Posterior cingulate gyrus (tissue), 11 donors: ENCODE measurements at regions not wholly inside any gene's neighbourhood (a gene's known extent, or its start where the extent isn't known, plus 50 kb on each side); places are given as distances from the start of the nearest gene placed in this dataset.

ENCODE experiments used
- DNase-seq, 10 donors: peaks; one replicate each; pipeline versions ENCODE4 v3.0.0 to v3.0.0-alpha.2; 2020 to 2021; ENCODE audit warnings: mixed read lengths in 3 of 10
- intact Hi-C: fragments of 100-400 bp; cut with DNase I; formaldehyde crosslinking; loops from one replicate; pipeline ENCODE4 v1.15.1; 2023

DNA sequence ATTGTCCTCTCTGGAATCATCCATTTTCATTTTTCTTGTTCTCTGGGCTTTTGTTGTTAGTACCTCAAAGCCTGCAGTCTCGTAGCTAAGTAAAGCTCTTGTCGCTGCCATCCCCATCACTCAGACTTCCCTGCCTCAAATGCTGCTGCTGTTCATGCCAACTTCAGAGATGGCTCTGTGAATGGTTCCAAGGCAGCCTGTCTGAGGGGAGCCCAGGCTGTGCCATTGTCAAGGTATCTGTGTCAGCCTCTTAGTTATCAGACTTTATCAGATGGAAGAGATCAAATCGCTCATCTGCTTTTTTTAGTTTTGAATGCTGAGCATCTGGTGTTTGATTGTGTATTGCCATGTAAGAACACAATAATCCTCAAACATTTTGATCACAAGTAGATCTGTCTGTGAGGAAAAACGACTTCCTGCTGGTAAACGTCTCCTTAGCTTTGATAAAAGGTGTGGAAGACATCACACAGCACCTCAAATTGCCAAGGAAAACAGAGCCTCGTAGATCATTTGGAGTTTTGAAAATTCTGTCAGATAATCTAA, 304.2 kb upstream of the ZC3H12C start:
- intact Hi-C loops = no loop called here
- DNase-seq = no peak

DNA sequence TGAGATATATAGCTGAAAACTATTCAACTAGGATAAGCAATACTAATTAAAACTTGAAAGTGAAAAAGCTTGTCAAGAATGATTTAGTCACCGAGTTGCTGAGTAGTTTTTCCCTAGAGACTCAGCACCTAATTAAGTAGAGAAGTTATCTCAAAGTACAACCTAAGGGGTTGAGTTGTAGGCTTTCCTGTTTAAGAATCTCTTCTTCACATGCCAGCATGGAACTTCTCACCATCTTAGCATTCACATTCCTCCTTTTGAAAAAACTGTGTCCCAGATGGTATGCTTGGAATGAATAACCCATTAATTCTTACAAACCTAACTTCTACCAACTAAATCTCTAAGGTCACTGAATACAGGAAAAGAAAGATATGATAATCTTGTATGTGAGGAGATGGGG, 303.3 kb upstream of the ZC3H12C start:
- no peak for DNase-seq
- intact Hi-C loops = no loop called here

DNA sequence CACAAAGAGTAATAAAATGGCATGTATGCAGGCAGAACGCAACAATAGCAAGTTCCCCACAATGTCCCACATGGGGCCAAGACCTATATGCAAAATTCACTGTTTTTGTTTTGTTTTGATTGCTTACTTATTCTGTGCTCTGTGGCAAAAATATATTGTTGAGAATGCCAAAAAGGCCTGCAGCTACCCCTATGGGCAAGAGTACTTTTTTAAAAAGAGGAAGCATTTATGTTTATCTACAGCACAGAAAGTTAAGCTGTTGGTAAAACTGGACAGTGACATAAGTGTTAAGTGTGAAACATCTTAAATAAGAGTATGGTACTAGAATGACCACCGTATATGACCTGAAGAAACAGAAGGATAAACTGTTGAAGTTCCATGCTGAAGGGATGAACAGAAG, 301.9 kb upstream of the ZC3H12C start:
- intact Hi-C loops = no loop called here

DNA sequence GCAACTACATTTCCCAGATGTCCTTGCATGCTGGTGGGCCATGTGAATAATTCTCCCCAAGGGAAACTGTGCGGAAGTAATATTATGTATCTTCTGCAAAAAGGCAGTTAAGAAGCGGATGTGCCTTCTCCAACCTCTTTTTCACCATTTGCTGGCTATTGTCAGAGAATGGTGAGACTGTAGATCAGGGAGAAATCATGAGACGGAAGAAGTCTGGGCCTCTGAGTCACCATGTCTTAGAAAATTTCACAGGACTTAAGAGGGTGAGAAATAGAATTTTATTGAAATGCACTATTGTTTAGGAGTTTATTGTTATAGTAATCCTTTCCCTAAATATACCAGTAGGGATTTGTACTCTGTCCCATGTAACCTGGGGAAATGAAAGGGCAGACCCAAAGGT, 298.7 kb upstream of the ZC3H12C start:
- intact Hi-C loops = no loop called here
- DNase-seq = no peak

More for the DNA sequence above, 301.9 kb upstream of the ZC3H12C start:
- no peak for DNase-seq

DNA sequence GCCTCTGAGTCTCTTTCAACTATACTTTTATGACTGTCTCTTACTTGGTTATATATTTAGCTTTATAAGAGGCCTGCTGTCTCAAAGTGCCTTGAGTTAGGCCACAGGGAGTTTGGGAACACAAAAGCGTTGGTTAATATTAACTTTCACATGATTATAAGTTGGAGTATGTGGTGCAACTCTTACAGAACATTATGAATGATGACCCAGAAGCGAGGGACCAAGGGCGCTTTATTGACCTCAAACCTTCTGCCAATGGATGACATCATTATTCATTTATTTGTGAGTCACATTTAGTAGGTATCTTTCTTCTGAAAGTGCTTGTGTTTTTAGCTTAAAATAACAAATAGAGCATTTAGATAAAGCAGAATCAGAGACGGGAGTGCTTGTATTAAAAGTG, 298.0 kb upstream of the ZC3H12C start:
- intact Hi-C loops = no loop called here
- no peak for DNase-seq

DNA sequence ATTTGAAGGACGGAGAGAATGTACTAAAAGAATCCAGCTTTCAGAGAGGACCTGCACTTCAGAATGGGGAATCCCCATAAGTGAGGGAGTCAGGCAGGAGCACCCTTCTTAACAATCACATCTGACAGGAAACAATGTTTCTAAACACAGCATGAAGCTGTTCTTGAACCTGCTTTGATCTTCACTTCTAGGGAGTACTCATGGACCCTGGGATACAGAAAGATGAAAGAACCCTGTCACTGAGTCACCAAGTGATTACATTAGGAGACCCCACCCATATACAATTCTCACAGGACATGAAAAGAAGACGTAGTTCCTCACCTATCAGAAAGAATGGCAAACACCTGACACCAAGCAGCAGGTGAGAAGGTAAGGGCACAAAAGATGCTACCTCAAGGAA, 296.9 kb upstream of the ZC3H12C start:
- intact Hi-C loops = no loop called here
- DNase-seq = no peak

DNA sequence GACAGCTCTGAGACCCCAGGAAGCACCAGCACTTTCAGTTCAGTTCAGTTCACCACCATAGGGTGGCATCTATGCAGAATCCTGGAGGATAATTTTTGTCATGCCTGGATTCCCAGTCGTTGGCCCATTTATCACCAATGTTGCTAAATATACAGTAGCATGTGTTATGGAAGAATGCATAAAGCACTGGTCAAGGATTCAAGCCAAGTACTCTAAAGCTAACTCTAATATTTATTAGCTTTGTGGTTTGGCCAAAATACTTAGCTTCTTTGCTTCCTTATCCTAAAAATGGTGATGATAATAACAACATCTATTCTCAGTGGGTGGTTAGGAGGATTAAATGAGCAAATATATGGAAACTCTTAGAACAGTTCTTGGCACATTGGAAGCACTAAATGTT, 294.7 kb upstream of the ZC3H12C start:
- intact Hi-C loops = no loop called here
- DNase-seq = no peak

DNA sequence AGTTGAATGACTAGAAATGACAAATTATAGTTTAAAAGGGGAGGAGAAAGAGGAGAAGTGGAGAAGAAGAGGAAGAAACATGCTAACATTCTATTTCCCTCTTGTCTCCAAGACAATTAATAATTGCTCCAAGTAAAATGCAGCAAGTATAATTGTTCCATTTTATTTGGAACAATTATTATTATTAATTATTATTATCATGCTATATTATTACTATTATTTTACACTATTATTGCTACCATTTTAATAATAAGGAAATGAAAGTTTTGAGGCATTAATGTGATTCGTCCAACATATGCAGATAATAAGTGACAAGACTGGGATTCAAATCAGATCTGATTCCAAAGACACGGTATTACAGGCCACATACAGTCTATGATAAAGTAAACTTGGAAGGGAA, 293.6 kb upstream of the ZC3H12C start:
- intact Hi-C loops = no loop called here

DNA sequence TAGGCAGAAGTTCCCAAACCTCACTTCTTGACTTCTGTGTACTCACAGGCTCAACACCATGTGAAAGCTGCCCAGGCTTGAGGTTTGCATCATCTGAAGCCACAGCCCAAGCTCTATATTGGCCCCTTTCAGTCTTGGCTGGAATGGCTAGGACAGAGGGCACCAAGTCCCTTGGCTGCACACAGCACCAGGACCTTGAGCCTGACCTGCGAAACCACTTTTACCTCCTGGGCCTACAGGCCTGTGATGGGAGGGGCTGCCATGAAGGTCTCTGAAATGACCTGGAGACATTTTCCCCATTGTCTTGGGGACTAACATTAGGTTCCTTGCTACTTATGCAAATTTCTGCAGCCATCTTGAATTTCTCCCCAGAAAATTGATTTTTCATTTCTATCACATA, 288.3 kb upstream of the ZC3H12C start:
- DNase-seq = peak in 2 of 10 donors; percentile 59 to 71
- intact Hi-C loops = no loop called here

More for the DNA sequence above, 293.6 kb upstream of the ZC3H12C start:
- DNase-seq = no peak

DNA sequence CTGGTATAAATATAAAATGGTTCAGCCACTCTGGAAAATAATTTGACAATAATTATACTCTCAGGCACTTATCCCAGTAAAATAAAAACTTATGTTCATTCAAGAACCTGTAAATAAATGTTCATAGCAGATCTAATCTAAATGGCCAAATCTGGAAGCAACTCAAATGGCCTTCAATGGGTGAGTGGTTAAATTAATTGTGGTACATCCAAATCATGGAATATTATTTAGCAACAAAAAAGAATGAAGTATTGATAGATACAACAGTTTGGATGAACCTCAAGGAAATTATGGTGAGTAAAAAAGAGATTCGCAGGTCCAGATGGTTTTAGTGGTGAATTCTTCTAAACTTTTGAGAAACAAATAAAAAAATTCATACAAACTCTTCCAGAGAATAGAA, 287.0 kb upstream of the ZC3H12C start:
- no peak for DNase-seq
- intact Hi-C loops = no loop called here

DNA sequence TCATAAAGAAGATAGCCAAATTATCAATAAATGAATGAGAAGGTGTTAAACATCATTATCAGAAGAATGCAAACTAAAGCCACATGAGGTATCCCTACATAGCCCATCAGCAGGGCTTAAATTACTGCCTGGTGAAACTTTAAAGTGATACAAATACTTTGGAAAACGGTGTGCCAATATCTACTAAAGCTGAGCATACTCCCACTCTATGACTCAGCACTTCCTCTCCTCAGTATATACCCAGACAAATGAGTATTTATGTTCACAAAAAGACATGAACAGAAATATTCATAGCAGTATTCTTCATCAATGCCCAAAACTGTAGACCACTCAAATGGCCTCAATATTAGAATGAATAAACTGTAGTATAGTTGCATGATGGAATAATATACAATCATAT, 284.6 kb upstream of the ZC3H12C start:
- intact Hi-C loops = no loop called here
- no peak for DNase-seq

DNA sequence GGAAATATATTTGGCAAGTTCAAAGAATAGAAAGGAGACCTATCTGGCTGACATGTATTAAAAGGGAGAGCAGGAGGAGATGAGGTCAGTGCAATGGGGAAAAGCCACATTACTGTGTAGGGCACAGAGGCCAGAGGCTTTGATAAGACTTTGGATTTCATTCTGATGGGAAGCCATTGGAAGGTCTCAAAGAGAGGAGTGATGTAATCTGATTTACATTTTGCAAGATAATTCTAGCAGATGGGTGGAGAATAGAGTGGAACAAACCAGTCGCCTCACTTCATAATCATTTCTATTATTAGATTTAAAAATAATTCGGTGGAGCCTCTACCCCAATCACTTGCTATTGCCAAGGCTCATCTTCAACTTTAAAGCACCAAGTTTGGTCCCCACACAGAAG, 278.4 kb upstream of the ZC3H12C start:
- no peak for DNase-seq
- intact Hi-C loops = no loop called here

DNA sequence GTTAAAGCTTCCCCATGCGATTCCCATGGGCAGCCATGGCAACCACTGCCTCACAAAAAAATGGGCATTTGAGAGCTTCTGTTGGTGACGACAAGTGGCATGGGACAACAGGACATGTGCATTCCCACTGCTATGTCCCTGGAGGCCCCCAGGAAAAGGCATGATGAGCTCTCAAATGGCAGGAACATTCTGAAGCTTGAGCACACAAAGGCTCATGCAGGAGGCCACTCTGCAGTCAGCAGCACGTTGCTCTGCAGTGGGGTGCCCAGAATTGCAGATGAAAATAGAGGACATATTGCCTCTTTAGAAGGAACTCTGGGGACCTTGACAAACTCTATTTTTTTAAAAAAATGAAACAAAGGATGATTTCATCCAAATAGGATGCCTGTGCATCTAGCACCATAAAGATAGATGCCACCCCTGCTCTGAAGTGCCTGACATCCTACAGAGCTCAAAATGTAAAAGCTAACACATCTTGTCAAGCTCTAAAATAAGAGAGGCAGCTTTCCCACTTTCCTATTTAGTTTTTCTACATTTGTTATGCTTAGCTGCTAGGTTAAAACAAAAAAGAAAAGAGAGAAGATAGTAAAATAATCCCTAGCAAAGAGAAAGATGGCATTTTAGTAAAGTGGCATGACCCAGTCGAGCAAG, 277.6 kb upstream of the ZC3H12C start:
- DNase-seq = peak in 6 of 10 donors; percentile 17 to 83 (median 48)
- intact Hi-C loops = no loop called here

DNA sequence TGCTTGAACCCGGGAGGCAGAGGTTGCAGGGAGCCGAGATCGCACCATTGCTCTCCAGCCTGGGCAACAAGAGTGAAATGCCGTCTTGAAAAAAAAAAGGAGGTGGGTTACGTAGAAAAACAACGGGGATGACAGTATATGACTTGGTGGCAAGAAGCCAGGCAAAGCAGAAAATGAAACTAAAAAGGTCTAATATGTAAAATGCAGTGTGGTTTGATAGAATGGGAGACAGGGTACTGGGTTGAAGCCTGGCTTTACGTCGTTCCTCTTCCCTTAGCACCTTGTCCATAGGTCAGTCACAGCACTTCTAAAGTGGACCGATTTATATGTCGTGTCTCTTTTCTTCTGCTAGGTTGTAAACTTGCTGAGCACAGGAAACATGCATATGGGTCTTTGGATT, 274.9 kb upstream of the ZC3H12C start:
- intact Hi-C loops = no loop called here
- DNase-seq = no peak

DNA sequence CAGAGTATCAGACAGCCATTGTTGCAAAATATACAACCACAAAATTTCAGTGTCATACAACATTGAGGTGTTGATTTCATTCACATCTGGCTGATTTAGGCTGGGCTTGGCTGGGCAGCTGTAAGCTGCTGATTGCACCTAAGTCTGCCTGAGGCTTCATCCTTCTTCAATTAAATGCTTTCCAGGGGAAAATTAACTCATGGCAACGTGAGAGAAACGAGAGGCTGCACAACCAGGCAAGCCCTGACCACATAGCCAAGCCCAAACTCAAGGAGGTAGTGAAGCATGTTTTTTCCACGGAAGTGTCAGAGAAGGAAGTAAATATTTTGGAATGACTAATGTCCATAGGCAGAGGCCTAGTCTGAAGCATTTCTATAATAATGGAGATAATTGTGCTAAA, 273.8 kb upstream of the ZC3H12C start:
- intact Hi-C loops = no loop called here
- DNase-seq = no peak

DNA sequence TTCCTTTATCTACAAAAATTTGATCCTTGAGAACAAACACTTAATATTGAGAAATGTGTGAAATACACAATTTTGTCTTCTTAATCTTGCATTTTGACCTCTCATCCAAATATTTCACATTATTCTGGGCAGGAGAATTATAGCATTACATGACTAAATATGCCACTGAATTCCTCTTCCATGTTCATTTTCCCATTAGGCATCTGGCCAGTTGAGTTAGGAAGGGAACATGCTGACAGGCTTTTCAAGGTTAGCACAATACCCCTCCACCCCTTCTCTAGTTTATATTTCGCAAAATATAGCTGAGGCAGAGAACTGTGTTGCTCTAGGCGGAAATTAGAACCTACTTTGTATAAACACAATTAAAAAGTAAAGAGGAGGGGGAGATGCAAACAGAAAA, 271.7 kb upstream of the ZC3H12C start:
- intact Hi-C loops = no loop called here
- no peak for DNase-seq

DNA sequence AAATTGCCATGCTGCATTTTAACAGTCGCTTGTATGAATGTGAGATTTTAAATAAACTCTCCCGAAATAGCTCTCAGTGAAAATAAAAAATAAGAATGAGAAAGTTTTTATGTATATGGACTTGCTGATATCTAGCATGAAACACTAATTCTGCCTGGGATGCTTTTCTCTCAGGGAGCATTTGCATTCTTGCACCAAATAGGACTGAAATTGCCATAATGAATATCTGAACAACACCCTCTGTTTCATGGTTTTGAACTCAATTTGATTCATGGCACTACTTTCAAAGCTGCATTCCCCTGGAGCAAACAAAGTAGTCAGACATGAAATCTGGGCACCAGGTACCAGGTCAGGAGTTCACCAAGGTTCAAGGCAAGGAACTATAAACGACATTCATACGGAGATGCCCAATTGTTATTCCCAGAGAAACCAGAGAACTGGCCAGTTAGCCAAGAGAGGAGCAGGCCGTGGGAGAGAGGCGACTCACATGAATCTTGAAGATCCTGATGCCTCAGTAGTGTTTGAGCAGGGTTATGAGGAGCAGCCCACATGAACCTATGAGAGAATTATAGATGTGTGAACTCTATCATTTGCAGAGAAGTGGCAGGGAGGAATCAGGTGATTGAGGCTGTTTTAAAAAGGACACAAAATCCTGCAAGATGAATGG, 270.6 kb upstream of the ZC3H12C start:
- intact Hi-C loops = no loop called here

DNA sequence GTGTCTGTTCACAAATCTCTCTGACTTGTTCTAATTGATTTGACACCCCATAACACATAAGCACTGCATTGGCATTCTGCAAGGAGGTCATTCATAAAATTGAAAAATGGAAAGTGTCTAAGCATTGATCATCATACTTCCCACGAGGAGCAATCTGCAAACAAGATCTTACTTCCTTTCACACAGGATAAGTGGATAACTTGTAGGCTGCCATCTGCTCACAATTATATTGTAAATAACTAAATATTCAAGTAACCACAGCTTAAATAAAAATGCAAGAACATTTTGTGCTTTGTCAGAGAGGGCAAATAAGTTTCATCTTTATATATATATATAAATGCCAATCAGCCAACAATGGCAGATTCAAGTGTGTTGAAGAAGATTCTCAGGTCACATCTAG, 264.8 kb upstream of the ZC3H12C start:
- no peak for DNase-seq
- intact Hi-C loops = no loop called here

More for the DNA sequence above, 270.6 kb upstream of the ZC3H12C start:
- no peak for DNase-seq

DNA sequence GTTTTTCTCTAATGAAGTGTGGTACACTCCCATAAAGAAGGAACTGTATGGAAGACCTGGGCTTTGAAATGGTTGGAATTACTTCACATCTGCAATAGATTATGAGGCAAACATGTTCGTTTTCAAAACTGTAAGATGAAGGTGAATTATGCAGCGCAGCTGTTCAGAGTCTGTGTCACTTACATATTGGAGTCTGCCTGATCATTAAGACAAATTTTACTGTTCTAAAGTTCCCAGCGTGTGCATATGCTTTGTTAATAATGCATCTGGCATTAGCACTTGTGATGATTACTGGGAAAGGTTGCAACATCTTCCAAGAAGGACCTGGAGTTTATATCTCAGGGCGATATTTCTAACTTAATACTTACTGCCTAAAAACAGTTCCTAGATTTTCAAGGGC, 255.2 kb upstream of the ZC3H12C start:
- no peak for DNase-seq

DNA sequence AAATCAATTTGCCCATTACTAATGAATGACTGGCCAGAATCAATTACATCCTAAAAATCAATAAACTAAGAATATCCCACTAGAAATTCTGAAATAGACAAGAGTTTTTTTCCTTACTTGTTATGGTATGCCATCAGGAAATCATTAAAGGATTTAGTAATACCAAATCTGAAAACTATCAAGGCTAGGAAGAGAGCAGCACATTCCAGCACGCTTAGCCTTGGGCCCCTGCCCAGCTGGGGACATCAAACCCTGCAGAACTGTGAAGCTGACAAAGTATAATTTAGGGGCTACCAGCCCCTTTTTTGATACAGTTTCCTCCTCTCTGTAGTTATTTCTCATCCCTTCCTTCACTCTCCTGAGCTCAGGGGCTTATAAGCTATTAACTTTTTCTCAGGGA, 247.8 kb upstream of the ZC3H12C start:
- DNase-seq = no peak
- intact Hi-C loops = no loop called here

More for the DNA sequence above, 255.2 kb upstream of the ZC3H12C start:
- intact Hi-C loops = no loop called here

DNA sequence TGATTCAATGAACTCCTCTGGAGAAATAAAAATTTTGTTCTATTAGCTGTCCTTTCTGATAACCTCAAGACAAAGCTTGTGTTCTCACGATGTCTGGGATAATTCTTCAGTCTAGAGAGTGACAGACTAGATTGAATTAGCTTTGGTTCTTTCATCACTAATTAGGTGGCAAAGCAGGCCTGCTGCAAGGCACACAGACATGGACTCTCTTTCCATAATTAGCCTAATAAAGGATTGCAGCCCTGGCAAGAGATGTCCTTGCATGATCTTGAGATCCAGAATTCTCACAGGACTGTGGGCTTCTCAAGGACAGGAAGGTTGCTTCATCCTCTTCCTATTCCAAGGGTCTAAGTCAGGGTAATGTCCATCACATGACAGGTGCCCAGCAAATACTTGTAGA, 245.6 kb upstream of the ZC3H12C start:
- DNase-seq = no peak
- intact Hi-C loops = no loop called here

DNA sequence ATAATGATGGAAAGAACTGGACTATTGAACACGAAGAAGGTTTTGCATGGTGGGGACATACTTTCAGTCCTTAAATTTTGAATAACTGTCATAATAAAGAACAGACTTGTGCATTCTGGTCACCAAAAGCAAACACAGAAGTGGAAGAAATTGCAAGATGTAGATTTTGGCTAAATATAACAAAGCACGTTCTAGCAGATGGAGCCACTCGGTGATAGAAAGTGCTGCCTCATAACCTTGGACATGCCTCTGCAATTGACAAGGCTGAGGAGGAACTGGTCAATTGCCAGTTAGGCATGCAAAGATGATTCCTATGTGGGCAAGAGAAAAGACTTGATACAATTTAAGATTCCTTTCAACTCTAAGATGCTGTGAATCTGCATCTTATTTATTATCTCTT, 244.1 kb upstream of the ZC3H12C start:
- DNase-seq = no peak
- intact Hi-C loops = no loop called here
